IMR-90 (cell line): ENCODE measurements at regions not wholly inside any gene's neighbourhood (a gene's known extent, or its start where the extent isn't known, plus 50 kb on each side); places are given as distances from the start of the nearest gene placed in this dataset.

Experiments used
- ATAC-seq: fragments of 200-7000 bp; cut with Tn5 transposase; 2 replicates; pipeline ENCODE4 v1.9.1; 2020; ENCODE audit warnings: low read depth, mild to moderate bottlenecking, moderate library complexity
- BruUV-seq: library from RNA; stranded (reverse); fragments of 400-500 nt; replicated peaks from 2 replicates; lab custom pipeline; 2021; lab: Mats Ljungman, UMichigan
- CTCF ChIA-PET: fragments of 300-600 bp; formaldehyde crosslinking; extraction: SDS; loops from one replicate; lab custom pipeline; 2021; ENCODE audit warnings: antibody characterized with exemption; lab: Yijun Ruan, JAX
- POLR2A ChIA-PET: fragments of 300-600 bp; sonication (Branson Sonifier 250); formaldehyde crosslinking; loops from one replicate; lab custom pipeline; 2022; ENCODE audit warnings: antibody characterized with exemption; ENCODE audit not compliant: unreplicated experiment; lab: Charles Lee
- DNase-seq: peaks from one replicate; pipeline ENCODE4 v3.0.0; 2013
- H2AFZ ChIP-seq: replicated peaks from 2 replicates; pipeline ENCODE3; 2013; ENCODE audit warnings: low read length, mild to moderate bottlenecking; ENCODE audit not compliant: poor library complexity
- H2AK5ac ChIP-seq: 2 replicates; pipeline ENCODE4 v1.6.1; 2013; ENCODE audit warnings: low read depth, low read length, inconsistent platforms
- H2AK9ac ChIP-seq: replicated peaks from 2 replicates; pipeline ENCODE3; 2013; ENCODE audit warnings: mild to moderate bottlenecking, low read depth, low read length, moderate library complexity; ENCODE audit not compliant: poor library complexity
- H2BK120ac ChIP-seq: 2 replicates; pipeline ENCODE4 v1.6.1; 2013; ENCODE audit warnings: low read depth, low read length, inconsistent platforms
- H2BK15ac ChIP-seq: 3 replicates; pipeline ENCODE4 v1.6.1; 2013; ENCODE audit warnings: low read depth, low read length, inconsistent platforms
- H2BK20ac ChIP-seq: 2 replicates; pipeline ENCODE4 v1.6.1; 2013; ENCODE audit warnings: low read depth, mild to moderate bottlenecking, inconsistent platforms, low read length, moderate library complexity
- H2BK5ac ChIP-seq: 2 replicates; pipeline ENCODE4 v1.6.1; 2013; ENCODE audit warnings: mild to moderate bottlenecking, low read depth, low read length, inconsistent platforms; ENCODE audit not compliant: poor library complexity, severe bottlenecking
- H3K14ac ChIP-seq: replicated peaks from 2 replicates; pipeline ENCODE4 v1.6.1; 2013; ENCODE audit warnings: low read depth, low read length, inconsistent platforms
- H3K18ac ChIP-seq: 2 replicates; pipeline ENCODE4 v1.6.1; 2013; ENCODE audit warnings: low read depth, low read length, control low read depth
- H3K23ac ChIP-seq: 2 replicates; pipeline ENCODE4 v1.6.1; 2013; ENCODE audit warnings: low read depth, low read length, inconsistent platforms
- H3K27ac ChIP-seq: 2 replicates; pipeline ENCODE4 v1.5.1; 2013; ENCODE audit warnings: mild to moderate bottlenecking, control low read depth, low read length; ENCODE audit not compliant: insufficient read depth
- H3K27me3 ChIP-seq: 2 replicates; pipeline ENCODE4 v1.6.1; 2013; ENCODE audit warnings: low read length; ENCODE audit not compliant: control insufficient read depth, insufficient read depth
- H3K36me3 ChIP-seq: 2 replicates; pipeline ENCODE4 v1.6.1; 2013; ENCODE audit warnings: low read length, mixed read lengths; ENCODE audit not compliant: control insufficient read depth, insufficient read depth
- H3K4ac ChIP-seq: 2 replicates; pipeline ENCODE4 v1.6.1; 2013; ENCODE audit warnings: low read depth, low read length, inconsistent platforms
- H3K4me1 ChIP-seq: 2 replicates; pipeline ENCODE4 v1.6.1; 2013; ENCODE audit warnings: low read length, mixed read lengths; ENCODE audit not compliant: control insufficient read depth, insufficient read depth
- H3K4me2 ChIP-seq: 2 replicates; pipeline ENCODE4 v1.6.1; 2013; ENCODE audit warnings: low read depth, mild to moderate bottlenecking, control low read depth, low read length, moderate library complexity
- H3K4me3 ChIP-seq: 2 replicates; pipeline ENCODE4 v1.5.1; 2013; ENCODE audit warnings: low read depth, mild to moderate bottlenecking, control low read depth, low read length, moderate library complexity; ENCODE audit not compliant: insufficient read depth
- H3K56ac ChIP-seq: 2 replicates; pipeline ENCODE4 v1.6.1; 2013; ENCODE audit warnings: low read length, inconsistent platforms; ENCODE audit not compliant: insufficient read depth; ENCODE audit errors: extremely low read depth
- H3K79me1 ChIP-seq, 2 experiments: 2 replicates each; pipeline ENCODE4 v1.6.1; 2013; ENCODE audit warnings: low read length in 2 of 2, inconsistent platforms in 1 of 2, low read depth in 1 of 2
- H3K9ac ChIP-seq: 2 replicates; pipeline ENCODE4 v1.6.1; 2013; ENCODE audit warnings: low read depth, low read length, control low read depth
- H3K9me1 ChIP-seq: 2 replicates; pipeline ENCODE4 v1.6.1; 2013; ENCODE audit warnings: low read length, inconsistent platforms; ENCODE audit not compliant: insufficient read depth
- H3K9me3 ChIP-seq: 2 replicates; pipeline ENCODE4 v1.6.1; 2013; ENCODE audit warnings: low read length; ENCODE audit not compliant: control insufficient read depth, insufficient read depth
- H4K20me1 ChIP-seq: 2 replicates; pipeline ENCODE4 v1.6.1; 2013; ENCODE audit warnings: low read length, inconsistent platforms; ENCODE audit not compliant: insufficient read depth
- H4K5ac ChIP-seq: 2 replicates; pipeline ENCODE4 v1.6.1; 2013; ENCODE audit warnings: mild to moderate bottlenecking, low read depth, low read length, control low read depth
- H4K8ac ChIP-seq, 2 experiments: 2 replicates each; pipeline ENCODE4 v1.6.1; 2013; ENCODE audit warnings: low read depth in 2 of 2, low read length in 2 of 2, control low read depth in 1 of 2, inconsistent platforms in 1 of 2
- H4K91ac ChIP-seq: 2 replicates; pipeline ENCODE4 v1.6.1; 2013; ENCODE audit warnings: low read depth, low read length, inconsistent platforms; ENCODE audit not compliant: insufficient read depth
- CEBPB ChIP-seq: IDR thresholded peaks from 2 replicates; pipeline ENCODE4 v1.6.1; 2012; ENCODE audit warnings: low read depth, low read length, improper control_type of control experiment
- MAFK ChIP-seq: IDR thresholded peaks from 2 replicates; pipeline ENCODE4 v1.6.1; 2012; ENCODE audit warnings: low read depth, low read length, improper control_type of control experiment
- MAZ ChIP-seq: IDR thresholded peaks from 2 replicates; pipeline ENCODE4 v1.6.1; 2012; ENCODE audit warnings: low read depth, mild to moderate bottlenecking, low read length, improper control_type of control experiment, moderate library complexity, borderline replicate concordance
- MXI1 ChIP-seq: IDR thresholded peaks from 2 replicates; pipeline ENCODE4 v1.6.1; 2012; ENCODE audit warnings: low read depth, mild to moderate bottlenecking, low read length, moderate library complexity, borderline replicate concordance
- POLR2A ChIP-seq: IDR thresholded peaks from 2 replicates; pipeline ENCODE4 v1.6.1; 2012; ENCODE audit warnings: mild to moderate bottlenecking, low read depth, low read length
- RAD21 ChIP-seq: IDR thresholded peaks from 2 replicates; pipeline ENCODE4 v1.6.1; 2012; ENCODE audit warnings: low read length, improper control_type of control experiment
- RCOR1 ChIP-seq: IDR thresholded peaks from 2 replicates; pipeline ENCODE4 v1.6.1; 2012; ENCODE audit warnings: mild to moderate bottlenecking, low read length, improper control_type of control experiment; ENCODE audit not compliant: insufficient replicate concordance
- SMC3 ChIP-seq: fragments of 150-350 bp; IDR thresholded peaks from 2 replicates; pipeline ENCODE4 v1.6.1; 2016; ENCODE audit warnings: low read depth, mild to moderate bottlenecking, antibody characterized with exemption, low read length, moderate library complexity
- WGBS, 2 experiments: methylation state at CpG; one replicate each; pipeline versions ENCODE4 v1.1.5 to v1.1.7; 2013; ENCODE audit warnings: missing lambda C conversion rate in 2 of 2; ENCODE audit not compliant: insufficient read length in 1 of 2; ENCODE audit errors: extremely low coverage in 2 of 2; 5-methylcytosine and 5-hydroxymethylcytosine counted together
- dilution Hi-C: fragments of 300-500 bp; cut with HindIII; formaldehyde crosslinking; loops from one replicate; pipeline ENCODE4 v1.14.3; 2018; ENCODE audit warnings: low sequenced_read_pairs; ENCODE audit not compliant: unreplicated experiment
- in situ Hi-C: fragments of 300-500 bp; cut with MboI; formaldehyde crosslinking; loops from 3 replicates; pipeline ENCODE4 v1.14.3; 2019; ENCODE audit warnings: low sequenced_read_pairs, inconsistent platforms, mixed read lengths
- intact Hi-C: fragments of 100-400 bp; cut with micrococcal nuclease; formaldehyde crosslinking; loops from 2 replicates; pipeline ENCODE4 v1.10.0; 2022

GRCh38 chr14:82565825-82566224, 1032.2 kb upstream of the SEL1L start:
- DNase-seq: no peak
- no peak for TF ChIP-seq POLR2A
- no peak for TF ChIP-seq CEBPB
- no peak for TF ChIP-seq MAZ
- no peak for TF ChIP-seq SMC3
- no peak for TF ChIP-seq MXI1
- TF ChIP-seq MAFK: no peak
- TF ChIP-seq RCOR1: no peak
- TF ChIP-seq RAD21: no peak
- Histone ChIP-seq H2AFZ (no peak overlapping the region), H3K4me3 (no peak overlapping the region), H4K5ac (no peak overlapping the region), H2BK20ac (no peak overlapping the region), H3K18ac (no peak overlapping the region), H3K9ac (no peak overlapping the region), H2AK9ac (no peak overlapping the region), H4K91ac (no peak overlapping the region), H3K4me2 (no peak overlapping the region), H3K9me1 (no peaks in the 10 kb centered on the region), H3K56ac (no peak overlapping the region), H2AK5ac (no peak overlapping the region), H2BK15ac (no peak overlapping the region), H3K27me3 (no peaks in the 10 kb centered on the region), H3K27ac (no peak overlapping the region), H3K4ac (no peak overlapping the region), H2BK5ac (no peak overlapping the region), H4K20me1 (no peaks in the 10 kb centered on the region), H3K14ac (no peak overlapping the region), H3K23ac (no peak overlapping the region), H3K4me1 (no peaks in the 10 kb centered on the region), H3K79me1 (no peaks in the 10 kb centered on the region), H2BK120ac (no peak overlapping the region), H4K8ac (no peak overlapping the region), H3K9me3 (peaks cover 4% of the 10 kb centered on the region; the same call in 1 of the 2 replicates), H3K36me3 (no peaks in the 10 kb centered on the region)
- ChIA-PET POLR2A (no interaction called here), CTCF (interaction anchor here (0.5 kb wide), 1 partner anchor 19 kb away, joined by 4 read pairs; no protein-coding TSS in a partner anchor)
- in situ Hi-C loops: no loop called here
- intact Hi-C loops: no loop called here
- dilution Hi-C loops: no loop called here
- ATAC-seq: no peak
- no TSS peak for BruUV-seq
- WGBS, 2 experiments: no CpG with 5 or more reads among the region's 1 CpG
